ENCODE measurements at regions not wholly inside any gene's neighbourhood (a gene's known extent, or its start where the extent isn't known, plus 50 kb on each side); places are given as distances from the start of the nearest gene placed in this dataset.

GRCh38 chr16:72256398-72257066 is 84.6 kb upstream of the PMFBP1 start:
- no peak for DNase-seq

- no peak for DNase-seq
Measured at GRCh38 chr16:72255786-72256185, 83.8 kb upstream of the PMFBP1 start.

GRCh38 chr16:72247821-72248253 is 75.9 kb upstream of the PMFBP1 start:
- no peak for DNase-seq

GRCh38 chr16:72246423-72246822 is 74.5 kb upstream of the PMFBP1 start:
- no peak for DNase-seq

- DNase-seq: no peak
Measured at GRCh38 chr16:72244853-72245252, 72.9 kb upstream of the PMFBP1 start.

- no peak for DNase-seq
Measured at GRCh38 chr16:72243621-72244020, 71.7 kb upstream of the PMFBP1 start.

GRCh38 chr16:72242757-72243156 is 70.8 kb upstream of the PMFBP1 start:
- DNase-seq: no peak

- DNase-seq: peak; percentile 46
Measured at GRCh38 chr16:72241930-72242329, 70.0 kb upstream of the PMFBP1 start.

- DNase-seq: peak; percentile 74
Measured at GRCh38 chr16:72241008-72241407, 69.1 kb upstream of the PMFBP1 start.

GRCh38 chr16:72240466-72240865 is 68.5 kb upstream of the PMFBP1 start:
- DNase-seq: no peak

- no peak for DNase-seq
Measured at GRCh38 chr16:72236866-72237265, 64.9 kb upstream of the PMFBP1 start.

- no peak for DNase-seq
Measured at GRCh38 chr16:72234387-72234786, 62.4 kb upstream of the PMFBP1 start.

GRCh38 chr16:72228014-72228413 is 56.1 kb upstream of the PMFBP1 start:
- DNase-seq: no peak

- DNase-seq: no peak
Measured at GRCh38 chr16:72226136-72226535, 54.2 kb upstream of the PMFBP1 start.

- DNase-seq: no peak
Measured at GRCh38 chr16:72224260-72224768, 52.4 kb upstream of the PMFBP1 start.

GRCh38 chr16:72222503-72222902 is 50.5 kb upstream of the PMFBP1 start:
- no peak for DNase-seq

Measured in NCI-H345 (cell line).